ENCODE measurements at regions not wholly inside any gene's neighbourhood (a gene's known extent, or its start where the extent isn't known, plus 50 kb on each side); places are given as distances from the start of the nearest gene placed in this dataset.

DNA sequence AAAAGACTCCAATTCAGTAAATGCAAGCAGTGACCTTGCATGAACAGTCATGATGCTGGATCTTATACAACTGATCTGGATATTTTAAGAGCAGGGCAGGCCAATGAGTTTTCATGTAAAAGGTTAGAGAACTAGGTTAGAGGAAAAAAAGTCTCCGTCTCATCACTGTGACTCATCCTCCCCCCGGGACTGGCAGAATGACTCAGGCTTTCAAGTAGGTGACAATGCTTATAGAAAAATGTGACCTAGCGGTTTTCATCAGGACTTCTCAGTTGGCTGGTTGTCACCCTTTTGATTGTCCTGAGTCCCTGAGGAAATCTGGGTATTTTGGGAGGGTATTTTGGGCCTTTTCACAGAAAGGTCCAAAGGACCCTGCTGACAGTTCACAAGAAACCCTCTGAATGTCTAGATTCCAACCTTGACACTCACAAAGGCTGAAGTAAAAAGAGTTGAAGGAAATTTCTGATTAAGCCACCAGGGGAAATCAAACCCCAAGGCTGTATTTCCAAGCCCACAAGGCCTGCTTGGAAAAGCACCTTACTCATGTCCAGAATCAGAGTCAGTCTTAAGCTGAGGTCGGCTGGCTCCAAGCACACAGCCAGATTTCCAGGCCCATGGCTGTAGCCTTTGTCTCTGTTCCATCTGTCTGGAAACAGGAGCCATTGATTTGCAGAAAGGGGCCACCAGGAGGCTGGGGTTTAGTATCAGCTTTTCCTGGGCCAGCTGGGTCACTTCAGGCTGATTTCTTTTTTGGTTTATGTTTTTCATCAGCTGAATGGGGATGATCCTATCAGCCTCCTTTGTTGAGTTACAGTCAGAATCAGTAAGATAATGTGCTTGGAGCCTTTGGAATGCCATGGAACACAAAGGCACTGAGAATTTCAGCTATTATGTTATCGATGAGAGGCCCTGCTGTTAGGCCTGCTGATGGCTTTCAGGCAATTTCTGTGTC, 226.4 kb upstream of the HABP2 start:
- DNase-seq (ENCODE audit: low spot score): peak; percentile 79

DNA sequence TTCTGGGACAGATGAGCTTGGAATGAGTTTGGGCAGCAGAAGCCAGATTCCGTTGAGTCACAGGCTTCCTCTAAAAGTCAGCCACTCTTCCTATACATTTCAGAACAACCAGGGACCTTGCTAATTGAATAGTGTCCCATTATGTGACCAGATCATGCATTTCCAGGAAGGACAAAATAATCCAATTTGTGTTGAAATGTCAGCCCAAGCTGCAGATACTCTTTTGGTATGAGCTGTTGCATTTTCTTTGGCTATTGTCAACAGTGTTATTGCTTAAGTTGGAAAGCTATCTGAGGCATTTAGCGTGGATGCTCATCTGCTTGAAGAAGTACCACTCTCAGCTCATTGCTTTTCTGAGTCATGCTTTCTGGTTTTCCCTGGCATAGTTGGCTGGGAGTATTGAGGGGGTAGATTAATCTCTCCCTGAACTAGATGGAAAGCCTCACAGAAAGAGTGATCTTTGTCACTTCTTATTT, 223.7 kb upstream of the HABP2 start:
- DNase-seq (ENCODE audit: low spot score): peak; percentile 83

DNA sequence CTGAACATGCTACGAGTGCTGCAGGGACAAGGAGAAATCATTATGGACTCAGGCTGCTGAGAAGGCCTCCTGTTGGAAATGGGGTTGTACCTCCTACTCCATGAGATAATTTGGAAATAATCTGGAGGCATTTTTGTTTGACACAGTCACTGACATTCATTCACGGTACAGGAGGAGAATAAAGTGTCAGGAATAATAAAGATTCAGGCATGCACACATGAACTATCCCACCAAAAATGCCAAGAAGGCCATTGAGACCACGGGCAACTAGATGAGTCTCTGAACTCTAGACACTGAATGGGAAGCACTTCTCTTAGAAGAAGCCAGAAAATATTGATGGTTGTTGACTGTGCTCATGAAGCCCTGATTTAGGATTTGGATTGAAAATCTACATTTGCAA, 220.9 kb upstream of the HABP2 start:
- no peak for DNase-seq (ENCODE audit: low spot score)

DNA sequence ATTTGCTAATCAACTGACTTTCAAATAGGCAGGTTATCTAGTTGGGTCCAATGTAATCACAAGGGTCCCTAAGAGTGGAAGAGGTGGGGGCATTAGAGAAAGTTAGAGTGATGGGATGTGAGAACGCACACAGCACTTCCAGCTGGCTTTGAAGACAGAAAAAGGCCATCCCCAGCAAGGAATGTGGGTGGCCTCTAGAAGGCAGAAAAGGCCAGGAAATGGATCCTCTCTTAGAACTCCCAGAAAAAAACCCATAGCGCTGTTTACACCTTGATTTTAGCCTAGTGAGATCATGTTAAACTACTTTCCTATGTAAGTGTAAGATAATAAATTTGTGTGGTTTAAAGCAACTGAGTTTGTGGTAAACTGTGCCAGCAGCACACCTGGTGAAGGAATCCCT, 219.5 kb upstream of the HABP2 start:
- DNase-seq (ENCODE audit: low spot score): no peak

DNA sequence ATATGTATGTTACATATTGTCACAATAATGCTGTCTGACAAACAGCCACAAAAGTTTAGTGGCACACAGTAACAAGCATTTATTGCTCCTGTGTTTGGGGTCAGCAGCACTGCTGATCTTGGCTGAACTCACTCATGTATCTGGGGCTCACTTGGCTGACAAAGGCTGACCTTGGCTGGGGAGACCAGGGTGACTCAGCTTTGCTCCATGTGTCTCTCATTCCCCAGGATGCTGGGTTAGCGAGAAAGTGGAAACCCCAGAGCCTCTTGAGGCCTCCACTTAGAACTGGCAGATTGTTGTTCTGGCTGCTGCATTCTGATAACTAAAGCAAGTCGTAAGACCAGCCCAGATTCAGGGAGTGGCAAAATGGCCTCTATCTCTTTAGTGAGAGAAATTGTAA, 217.3 kb upstream of the HABP2 start:
- DNase-seq (ENCODE audit: low spot score): peak; percentile 55

DNA sequence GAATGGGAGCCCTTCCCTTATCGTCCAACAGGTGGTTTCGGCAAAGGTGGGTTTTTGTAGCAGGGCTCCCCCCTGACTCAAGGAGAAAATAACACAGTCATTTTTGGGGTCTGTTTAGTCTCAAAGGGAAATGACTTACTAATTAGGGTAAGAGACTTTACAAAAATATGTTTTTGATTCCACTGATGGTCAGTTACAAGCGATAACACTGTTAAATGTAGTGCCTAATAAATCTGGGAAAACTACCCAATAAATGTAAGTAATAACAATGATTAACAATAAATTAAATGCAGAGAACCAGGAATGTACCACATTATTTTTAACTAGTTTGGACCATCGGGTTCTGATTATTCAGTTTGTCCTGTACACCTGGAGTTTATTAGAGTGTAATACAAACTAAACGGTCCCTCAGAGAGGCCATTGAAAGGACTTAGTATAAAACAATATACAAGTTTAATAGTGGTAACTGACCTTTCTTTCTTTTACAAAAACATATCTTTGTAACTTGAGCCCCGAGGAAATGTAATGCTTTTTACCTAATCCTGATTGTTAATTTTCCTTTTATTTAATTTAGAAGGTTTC, 216.2 kb upstream of the HABP2 start:
- DNase-seq (ENCODE audit: low spot score): no peak

DNA sequence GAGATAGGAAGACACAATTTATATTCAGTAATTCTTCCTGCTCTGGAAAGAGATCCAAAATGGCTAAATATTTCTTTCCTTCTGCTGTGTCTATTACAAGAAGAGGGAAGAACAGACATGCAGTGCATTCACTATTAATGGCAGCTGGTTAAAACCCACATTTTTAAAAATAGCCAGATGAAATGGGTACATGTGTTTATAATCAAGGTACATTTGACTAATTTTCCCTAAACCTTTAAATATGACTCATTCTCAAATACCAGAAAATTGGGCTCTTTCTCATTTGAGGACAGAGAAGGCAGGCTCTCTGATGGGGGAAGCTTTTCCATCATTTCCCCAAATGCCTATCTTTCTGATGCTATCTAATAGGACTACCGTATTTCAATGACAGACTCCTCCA, 215.7 kb upstream of the HABP2 start:
- peak; percentile 20 for DNase-seq (ENCODE audit: low spot score)

DNA sequence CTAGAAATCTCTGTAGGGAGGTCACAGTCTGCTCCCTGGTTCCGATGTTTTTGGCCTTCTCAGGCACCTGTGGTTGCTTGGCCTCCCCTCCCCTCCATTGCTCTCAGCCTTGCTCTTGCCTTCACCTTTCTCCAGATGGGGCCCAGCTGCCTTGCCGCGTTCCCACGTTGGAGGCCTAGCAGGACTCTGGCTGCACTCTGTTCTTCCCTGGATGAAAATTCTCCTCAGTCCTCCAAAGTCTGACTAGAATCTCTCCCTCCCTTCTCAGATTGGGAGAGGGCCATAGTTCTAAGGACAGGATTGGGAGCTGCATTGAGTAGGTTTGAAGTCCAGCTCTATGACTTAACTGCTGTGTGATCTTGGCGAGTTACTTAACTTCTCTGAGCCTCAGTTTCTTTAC, 213.7 kb upstream of the HABP2 start:
- DNase-seq (ENCODE audit: low spot score): no peak

DNA sequence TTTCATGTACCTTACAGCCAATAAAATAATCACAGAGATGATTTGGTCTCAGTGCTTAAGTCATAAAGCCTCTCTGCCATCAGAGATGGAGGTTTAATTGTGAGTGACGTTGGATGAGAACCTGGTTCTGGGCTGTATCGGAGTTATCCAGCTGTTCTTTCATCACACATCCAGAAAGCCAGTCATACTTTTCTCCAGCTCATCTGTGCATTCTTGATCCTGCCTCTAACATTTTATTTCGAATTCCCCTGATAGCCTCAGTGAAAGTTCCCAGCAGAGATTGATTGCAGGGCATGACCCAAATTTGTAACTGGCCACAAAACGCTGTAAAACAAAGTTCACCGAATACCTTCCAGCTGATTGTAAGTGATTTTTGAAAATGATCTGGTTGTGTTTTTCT, 212.6 kb upstream of the HABP2 start:
- DNase-seq (ENCODE audit: low spot score): no peak

DNA sequence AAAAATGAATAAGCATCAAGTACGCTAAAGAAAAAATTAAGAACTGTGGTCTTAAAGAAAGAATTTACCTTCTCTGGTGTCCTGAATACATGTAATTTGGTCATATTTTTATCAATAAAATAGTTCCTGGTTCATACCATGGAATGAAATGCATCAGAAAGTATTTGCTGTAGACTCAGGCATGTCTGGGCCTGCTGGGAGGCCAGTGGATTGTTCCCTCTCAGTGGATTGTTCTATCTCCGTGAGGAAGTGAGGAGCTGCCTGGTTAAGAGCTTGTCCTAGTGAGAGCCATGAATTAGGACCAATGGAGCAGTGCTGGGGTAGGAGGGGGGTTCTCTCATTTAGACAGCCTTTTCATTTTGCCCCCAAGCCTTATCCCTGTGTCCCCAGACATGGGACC, 211.7 kb upstream of the HABP2 start:
- DNase-seq (ENCODE audit: low spot score): no peak

DNA sequence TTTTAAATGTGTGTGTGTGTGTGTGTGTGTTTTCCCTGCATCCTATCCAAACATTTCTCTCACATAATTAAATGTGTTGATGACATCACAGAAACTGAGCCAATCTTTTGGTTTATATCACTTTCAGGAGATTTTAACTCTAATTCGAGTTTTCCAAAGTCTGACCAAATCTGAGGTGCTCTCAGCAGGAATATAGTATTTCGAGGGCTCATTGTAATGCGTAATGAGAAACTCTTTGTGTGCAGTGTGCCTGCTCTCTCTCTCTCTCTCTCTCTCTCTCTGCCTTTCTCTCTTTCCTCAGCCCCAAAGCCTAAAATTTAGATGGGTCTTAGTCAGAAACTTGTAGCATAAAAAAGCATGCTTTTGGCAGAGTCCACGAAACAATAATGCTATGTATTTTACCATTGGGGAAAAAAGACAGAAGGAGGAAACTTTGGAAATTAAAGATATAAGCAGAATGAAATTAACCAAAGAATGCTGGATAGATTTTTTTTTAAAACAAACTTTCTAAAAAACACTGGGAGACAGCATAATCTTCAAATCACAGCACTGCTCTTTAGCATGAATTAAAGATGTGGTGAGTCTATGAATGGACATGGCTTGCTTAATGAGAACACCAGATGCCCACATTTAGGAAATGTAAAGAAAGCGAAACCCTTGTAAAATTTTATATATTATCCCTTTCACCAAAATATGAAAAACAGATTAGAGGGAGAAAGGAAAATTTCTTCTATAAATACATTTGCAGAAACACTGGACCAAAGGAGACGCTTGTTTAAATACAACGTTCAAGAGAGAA, 206.8 kb upstream of the HABP2 start:
- no peak for DNase-seq (ENCODE audit: low spot score)

DNA sequence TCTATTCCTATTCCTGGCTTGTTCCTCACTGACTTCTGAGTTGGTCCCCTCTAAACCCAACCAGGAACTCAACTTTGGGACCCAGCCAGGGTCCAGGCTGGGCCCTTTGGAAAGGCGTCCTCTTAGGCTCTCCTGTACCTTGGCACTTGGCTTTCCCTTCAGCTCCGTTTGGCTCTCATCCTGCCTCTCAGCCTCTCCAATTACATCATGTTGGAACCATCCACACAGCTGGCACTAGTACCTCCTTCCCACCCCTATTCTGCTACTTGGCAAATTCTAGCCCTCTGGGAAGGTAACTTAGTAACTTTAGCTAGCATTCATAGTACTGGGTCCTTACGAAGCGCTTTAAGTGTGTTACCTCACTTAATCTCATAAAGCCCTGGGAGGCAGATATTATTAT, 205.3 kb upstream of the HABP2 start:
- no peak for DNase-seq (ENCODE audit: low spot score)

DNA sequence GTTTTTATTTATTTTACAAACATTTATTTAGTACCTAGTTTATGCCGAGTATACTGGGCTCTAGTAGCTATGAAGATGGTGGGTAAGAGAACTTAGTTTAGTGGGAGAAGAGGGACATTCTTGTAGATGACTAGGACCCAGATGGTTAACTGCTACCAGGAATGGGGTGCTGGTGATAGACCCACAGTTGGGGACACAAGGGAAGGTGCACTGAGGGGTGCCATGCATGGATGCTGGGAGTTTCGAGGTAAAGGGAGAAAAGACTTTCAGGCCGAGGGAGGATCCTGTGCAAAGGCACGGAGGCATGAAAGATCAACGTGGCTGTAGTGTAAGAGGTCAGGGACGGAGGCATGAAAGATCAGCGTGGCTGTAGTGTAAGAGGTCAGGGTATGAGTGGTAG, 204.2 kb upstream of the HABP2 start:
- no peak for DNase-seq (ENCODE audit: low spot score)

DNA sequence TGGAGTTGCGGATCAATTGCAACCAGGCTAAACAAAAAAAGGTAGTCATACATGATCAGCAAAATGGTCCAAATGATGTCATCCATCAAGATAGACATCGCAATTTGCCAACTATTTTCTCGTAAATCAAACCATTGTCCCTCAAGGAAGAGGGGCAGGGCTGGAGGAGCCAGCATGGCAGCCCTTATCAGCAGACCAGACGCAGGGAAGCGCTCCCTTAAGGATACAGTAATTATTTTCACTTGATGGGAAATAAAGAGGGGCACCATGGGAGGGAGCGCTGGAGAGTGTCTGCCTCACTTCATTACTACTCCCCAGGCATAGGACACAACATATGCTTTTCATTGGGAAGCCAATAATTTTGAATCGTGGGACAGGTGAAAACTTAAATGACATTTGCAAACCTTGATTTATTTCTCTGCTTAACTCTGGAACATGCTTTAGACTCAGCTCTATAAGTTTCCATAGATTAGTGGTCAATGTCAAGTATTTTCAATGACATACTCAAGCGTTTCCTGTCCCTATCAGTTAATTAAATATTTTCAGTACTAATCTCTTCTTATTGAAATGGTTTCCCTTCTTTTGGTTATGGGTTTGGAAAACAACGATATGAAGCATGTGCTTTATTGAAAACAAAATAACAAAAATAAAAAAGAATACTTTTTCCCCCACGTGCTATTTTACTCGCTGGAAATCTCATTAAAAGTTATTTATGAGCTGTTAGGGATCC, 202.4 kb upstream of the HABP2 start:
- DNase-seq (ENCODE audit: low spot score): no peak

DNA sequence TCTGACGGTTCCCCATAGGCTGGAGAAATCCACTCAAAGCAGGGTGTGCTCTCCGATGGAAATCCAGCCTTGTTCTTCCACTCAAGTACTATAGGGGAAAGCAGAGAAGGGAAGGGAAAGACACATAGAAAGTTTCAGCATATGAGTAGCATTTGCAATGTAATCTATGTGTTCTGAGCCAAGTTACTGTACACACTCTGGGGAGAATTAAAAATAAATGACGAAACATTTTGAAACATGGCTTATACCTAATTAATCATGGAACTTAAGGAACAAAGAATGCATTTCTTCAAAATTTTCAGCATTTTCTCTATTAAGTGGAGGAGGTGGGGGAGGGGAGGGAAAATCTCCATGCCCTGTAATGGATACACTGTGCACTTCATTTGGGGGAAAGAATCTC, 198.1 kb upstream of the HABP2 start:
- no peak for DNase-seq (ENCODE audit: low spot score)

DNA sequence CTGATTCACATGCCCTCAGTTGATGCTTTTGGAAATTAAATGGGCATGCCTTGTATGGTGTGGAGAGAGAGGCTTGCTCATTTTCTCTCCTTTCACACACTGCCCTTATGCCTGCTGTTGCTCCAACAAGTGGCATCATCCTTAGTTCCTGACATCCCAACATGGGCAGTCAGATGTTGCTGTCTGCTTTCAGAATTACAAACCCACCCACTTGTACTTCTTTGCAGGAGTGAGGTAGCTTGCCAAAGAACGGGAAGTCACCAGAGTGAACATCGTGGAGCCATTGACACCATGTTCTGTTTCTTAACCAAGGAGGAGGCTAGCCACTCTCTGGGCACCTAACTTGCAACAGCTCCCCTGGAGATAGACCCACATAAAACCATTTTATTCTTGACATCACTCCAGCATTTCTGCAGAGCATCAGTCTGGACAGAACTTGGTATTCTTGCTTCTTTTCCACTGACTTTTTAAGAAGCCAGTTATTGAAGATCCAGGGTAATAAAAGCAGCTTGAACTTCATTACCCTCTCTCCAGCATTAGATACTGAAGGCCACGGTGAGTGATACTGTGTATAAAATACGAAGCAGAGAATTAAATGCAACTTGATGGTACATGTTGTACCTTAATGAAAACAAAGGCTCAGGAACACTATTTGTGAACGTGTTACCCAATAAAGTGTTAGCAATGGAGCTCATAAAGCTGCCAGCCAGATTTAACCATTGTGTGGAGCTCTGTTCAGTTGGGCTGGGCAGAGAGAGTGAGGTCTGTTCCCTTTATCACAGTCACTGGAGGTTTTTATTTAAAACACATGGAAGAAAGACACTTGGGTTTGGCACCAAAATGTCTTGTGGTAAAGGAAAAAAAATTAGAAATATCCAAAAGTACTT, 195.8 kb upstream of the HABP2 start:
- DNase-seq (ENCODE audit: low spot score): peak; percentile 65

DNA sequence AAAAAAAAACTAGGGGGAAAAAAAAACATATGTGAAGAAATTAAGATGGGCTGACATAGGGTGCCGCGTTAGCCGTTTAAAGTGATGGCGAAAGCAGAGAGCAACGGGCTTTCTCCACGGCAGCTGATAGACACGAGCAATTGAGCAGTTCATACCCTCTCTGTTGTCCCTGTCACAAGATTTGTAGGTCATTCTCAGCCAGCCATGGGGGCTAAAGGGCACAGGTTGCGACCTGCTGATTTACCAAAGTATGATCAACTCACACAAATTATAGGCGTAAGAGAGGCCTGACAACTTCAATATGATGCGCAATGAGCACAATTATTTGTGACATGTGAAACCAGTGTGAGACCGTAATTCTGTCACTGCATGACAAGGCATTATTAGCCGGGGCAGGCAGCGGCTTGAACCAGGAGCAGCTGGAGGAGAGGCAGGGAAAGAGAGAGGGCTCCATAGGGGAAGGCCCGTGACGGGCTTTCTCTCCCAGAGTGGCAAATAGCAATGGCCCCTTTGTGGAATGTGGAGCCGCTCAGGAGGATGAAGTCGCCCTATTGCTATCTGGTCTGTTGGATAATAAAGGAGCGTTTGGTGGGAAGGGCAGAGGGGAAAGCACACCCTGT, 195.1 kb upstream of the HABP2 start:
- no peak for DNase-seq (ENCODE audit: low spot score)

DNA sequence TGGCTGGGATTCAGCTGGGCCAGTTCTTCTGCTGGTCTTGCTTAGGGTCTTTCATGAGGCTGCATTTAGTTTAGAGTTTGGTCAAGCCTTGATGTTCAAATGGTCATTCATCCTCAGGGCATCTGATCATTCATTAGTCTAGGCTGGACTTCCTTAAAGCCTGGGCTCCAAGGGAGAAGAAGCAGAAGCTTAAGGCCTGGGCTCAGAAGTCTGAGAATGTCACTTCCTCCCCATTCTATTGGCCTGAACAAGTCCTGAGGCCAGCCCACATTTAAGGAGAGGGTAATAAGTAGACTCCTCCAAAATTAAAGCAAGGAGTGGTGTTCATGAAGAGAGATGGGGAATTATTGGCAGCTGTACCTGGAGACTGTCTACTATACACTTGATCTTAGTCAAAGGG, 193.2 kb upstream of the HABP2 start:
- no peak for DNase-seq (ENCODE audit: low spot score)

DNA sequence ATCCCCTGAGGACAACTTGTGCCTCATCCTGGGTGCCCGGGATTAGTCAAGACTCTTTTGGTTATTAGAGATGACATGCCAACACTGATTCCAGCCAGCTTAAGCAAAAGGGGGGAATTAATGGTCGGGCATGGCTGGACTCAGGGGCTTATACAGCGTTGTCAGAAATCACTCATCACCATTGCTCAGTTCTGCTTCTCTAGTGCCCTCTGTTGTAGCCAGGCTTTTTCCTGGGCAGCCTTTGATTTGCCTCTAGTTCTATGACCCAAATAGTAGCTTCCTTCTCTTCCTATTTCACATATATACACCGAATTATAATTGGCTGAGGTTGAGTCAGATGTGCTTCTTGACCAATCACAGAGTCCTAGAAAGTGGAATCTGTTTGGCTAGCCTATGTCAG, 192.0 kb upstream of the HABP2 start:
- DNase-seq (ENCODE audit: low spot score): no peak

DNA sequence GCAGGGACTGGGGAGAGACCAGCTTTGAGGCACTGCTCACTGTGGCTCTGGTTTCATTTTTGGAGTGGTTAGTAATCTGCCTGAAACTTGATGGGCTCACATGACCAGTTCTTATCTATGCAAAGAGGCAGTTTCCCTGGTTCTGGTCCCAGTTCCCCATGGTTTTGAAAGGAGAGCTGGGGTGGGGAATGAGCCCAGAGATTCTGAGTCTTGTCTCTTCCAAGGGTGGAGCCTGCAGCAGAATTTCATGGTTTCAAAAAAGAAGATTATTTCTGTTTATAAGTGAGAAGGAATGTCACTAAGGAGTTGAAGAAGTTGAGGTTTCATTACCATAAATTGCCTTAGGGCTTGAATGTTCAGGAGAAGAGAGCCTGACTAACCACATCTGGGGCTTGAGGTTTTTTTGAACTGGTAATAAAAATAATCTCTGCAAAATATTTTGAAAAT, 190.2 kb upstream of the HABP2 start:
- DNase-seq (ENCODE audit: low spot score): peak; percentile 69

DNA sequence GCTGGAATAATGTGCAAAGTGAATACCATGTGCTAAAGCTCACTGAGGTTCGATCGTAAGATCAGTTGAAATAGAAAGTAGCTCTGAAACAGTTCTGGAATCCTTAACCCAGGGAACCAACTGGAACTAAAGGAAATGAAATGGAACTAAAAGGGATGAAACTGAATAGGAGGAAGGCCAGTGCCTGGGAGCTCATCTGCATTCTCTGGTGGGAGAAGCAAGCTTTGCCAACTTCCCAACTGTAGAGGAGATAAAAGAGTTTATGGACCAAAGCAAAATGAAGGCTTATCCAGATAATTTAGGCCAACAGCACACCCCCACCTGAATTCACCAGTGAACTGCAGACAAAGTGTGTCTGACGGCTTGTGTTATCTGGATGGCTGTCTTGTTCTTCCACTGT, 188.6 kb upstream of the HABP2 start:
- no peak for DNase-seq (ENCODE audit: low spot score)

Data from AG20443 (cell line).